Epidermal melanocyte (primary cell): ENCODE measurements at regions not wholly inside any gene's neighbourhood (a gene's known extent, or its start where the extent isn't known, plus 50 kb on each side); places are given as distances from the start of the nearest gene placed in this dataset.

Source experiments
- DNase-seq: peaks from one replicate; pipeline ENCODE4 v3.0.0; 2011; ENCODE audit warnings: low spot score; ENCODE audit not compliant: insufficient read length

DNA sequence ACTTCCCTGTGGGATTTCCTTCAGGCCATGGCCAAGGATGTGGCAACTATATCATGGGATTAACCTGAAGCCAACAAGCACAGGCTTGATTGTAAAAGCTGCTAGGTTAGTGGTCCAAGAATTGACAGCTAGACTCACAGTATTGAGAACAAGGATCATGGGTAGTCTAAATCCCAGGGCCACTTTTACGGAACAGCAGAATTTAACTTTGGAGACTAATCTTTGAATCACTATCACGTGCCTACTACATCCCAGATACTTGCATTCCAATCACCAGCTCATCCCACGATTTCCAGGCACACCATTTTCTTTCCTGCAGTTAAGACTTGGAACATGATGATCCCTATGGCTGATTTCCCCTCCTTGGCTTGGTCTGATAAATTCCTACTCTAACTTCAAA, 65.6 kb upstream of the ADO start:
- DNase-seq: no peak

DNA sequence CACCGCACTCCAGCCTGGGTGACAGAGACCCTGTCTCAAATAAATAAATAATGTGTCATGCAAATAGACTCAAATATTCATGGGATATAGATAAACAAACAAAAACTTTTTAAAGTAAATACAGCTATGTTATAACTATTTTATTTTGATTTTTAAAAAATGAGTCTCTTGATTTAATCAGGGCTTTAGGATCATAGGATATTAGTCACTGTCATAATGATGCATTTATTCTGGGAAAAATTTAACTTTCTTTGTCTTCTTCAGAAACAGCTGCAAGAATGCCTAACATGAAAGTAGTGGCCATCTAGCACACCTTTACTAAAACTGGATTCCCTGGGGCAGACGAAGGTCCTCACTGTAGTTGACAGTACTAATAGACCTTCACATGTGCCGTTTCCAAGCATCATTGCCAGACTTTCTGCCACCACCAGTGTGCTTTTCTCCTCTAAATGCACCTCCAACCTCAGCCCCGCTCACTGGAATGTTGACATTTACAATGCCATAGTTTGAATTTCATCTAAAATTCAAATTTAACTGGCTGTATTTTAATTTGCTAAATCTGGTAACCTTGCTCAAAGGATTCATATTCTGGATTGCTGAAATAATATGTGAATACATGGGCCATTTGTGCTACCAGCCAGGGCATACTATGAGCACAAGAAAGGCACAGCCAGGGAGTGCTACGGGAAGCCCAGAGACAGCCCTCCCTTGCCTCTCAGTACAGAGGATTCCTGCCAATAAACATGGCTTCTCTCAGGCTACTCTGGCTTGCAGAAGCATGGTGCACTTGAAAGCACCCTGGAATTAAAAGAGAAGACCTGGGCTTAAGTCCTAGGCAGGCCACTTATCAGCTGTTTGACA, 63.4 kb upstream of the ADO start:
- DNase-seq: no peak

- no peak for DNase-seq
Observed at GRCh38 chr10:62741996-62742395, 62.5 kb upstream of the ADO start.

DNA sequence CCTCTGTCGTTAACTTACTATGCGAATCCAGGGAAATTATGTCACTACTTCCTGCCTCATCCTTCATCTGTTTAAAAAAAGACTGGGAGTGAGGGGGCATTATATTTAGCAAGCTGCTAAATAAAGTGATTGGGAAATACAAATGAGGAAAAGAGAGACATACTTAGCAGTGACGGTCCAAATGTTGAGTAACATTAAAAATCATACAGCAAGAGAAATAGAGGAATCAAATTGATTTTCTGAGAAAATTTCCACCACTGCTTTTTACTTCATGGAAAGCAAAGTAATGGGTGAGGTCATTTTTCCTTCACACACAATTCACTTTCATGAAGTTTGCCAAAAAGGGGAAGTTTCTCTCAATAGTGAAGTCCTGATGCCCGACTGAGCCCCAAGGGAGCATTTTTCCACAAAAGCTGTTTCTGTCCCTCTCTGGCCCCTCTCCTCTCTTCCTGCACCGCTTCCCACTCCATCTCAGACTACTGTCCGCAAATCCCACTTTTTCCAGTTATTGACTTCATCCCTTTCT, 61.9 kb upstream of the ADO start:
- DNase-seq: no peak

DNA sequence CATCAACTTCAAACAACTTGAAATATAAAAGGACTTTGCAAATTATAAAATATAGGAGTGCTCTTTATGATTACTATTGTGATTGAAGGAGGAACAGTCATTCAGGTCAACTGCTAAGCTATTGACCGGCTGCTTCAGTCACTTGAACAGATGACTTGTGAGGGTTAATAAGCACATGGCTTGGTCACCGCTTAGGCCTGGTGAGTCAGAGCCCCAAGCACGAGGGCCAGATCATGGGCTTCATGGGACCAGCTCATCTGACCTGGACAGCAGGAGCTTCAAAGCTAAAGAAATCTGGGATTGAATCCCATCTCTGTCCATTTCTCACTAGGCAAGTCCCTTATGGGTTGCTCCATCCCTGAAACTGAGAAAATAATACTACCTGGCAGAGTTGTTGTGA, 60.4 kb upstream of the ADO start:
- DNase-seq: no peak

GRCh38 chr10:62745581-62745980, 58.9 kb upstream of the ADO start:
- DNase-seq: no peak

GRCh38 chr10:62746951-62747729, 57.4 kb upstream of the ADO start:
- DNase-seq: no peak

GRCh38 chr10:62748386-62748785, 56.1 kb upstream of the ADO start:
- DNase-seq: no peak

DNA sequence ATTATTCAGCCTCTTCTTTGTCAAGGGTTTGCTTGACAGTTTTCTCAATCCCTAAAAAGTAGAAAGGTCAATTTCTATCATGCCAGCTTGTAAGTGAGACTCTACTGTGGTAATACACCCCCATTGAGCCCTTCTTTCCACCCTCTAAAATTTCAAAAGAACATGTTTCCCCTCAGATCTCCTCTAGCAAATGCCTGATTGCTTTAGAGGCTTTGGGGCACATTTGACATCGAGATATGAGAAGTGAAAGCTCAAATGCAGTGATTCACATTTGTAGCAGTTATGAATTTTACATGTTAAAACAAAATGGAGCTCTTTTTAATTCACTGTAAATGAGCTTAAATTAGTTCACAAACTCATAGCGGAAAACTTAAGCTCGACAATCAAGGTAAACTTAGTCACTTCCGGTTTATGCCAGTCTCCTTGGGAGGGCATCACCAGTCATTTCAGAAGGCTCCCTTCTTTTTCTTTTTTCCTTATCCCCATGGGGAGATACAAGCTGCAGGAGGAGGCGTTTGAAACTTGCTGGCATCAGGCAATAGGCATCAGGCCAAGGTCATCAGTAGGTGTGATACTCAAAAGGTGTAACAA, 55.3 kb upstream of the ADO start:
- no peak for DNase-seq
